Adrenal gland (tissue), 5 donors: ENCODE measurements at regions not wholly inside any gene's neighbourhood (a gene's known extent, or its start where the extent isn't known, plus 50 kb on each side); places are given as distances from the start of the nearest gene placed in this dataset.

ENCODE experiments used
- CTCF ChIP-seq, 6 experiments: fragments of 450-650 bp in 4 of 6; fragments of 200-600 bp in 2 of 6; sonication (generic) in 1 of 6; IDR thresholded peaks; 1 replicate in 5 of 6; 2 replicates in 1 of 6; pipeline versions ENCODE4 v1.5.1 to v1.8.0; 2016 to 2021; ENCODE audit warnings: antibody characterized with exemption in 6 of 6, mild to moderate bottlenecking in 2 of 6, moderate library complexity in 1 of 6
- POLR2A ChIP-seq, 2 donors: fragments of 450-650 bp; IDR thresholded peaks; one replicate each; pipeline ENCODE4 v1.6.1; 2017; ENCODE audit warnings: antibody characterized with exemption in 2 of 2, mild to moderate bottlenecking in 2 of 2, moderate library complexity in 1 of 2
- donor health status: DM: no; HTN: no; CAD: no.

GRCh38 chr2:211205358-211205757 lies 649.0 kb downstream of the CPS1 start:
- no peak for TF ChIP-seq CTCF (IDR thresholded peaks at IDR 0.05)
- no peak for TF ChIP-seq POLR2A (IDR thresholded peaks at IDR 0.05)
